IgD-negative memory B cell (primary cell): ENCODE measurements at regions not wholly inside any gene's neighbourhood (a gene's known extent, or its start where the extent isn't known, plus 50 kb on each side); places are given as distances from the start of the nearest gene placed in this dataset.

Source experiments
- H3K27ac Mint-ChIP-seq, 3 donors: one replicate each; pipeline ENCODE4 v1.8.0; 2020 to 2022; ENCODE audit warnings: mild to moderate bottlenecking in 3 of 3, mixed read lengths in 3 of 3, moderate library complexity in 1 of 3
- H3K27me3 Mint-ChIP-seq: one replicate; pipeline ENCODE4 v1.8.0; 2021; ENCODE audit warnings: mixed read lengths
- H3K36me3 Mint-ChIP-seq: one replicate; pipeline ENCODE4 v1.8.0; 2020; ENCODE audit warnings: mild to moderate bottlenecking, mixed read lengths
- H3K4me1 Mint-ChIP-seq, 3 donors: one replicate each; pipeline ENCODE4 v1.8.0; 2020 to 2022; ENCODE audit warnings: mixed read lengths in 3 of 3, mild to moderate bottlenecking in 1 of 3
- H3K4me3 Mint-ChIP-seq, 4 donors: one replicate each; pipeline ENCODE4 v1.8.0; 2020 to 2022; ENCODE audit warnings: mild to moderate bottlenecking in 4 of 4, mixed read lengths in 4 of 4, moderate library complexity in 3 of 4
- H3K9me3 Mint-ChIP-seq, 3 donors: one replicate each; pipeline ENCODE4 v1.8.0; 2020 to 2021; ENCODE audit warnings: mixed read lengths in 3 of 3, mild to moderate bottlenecking in 1 of 3

DNA sequence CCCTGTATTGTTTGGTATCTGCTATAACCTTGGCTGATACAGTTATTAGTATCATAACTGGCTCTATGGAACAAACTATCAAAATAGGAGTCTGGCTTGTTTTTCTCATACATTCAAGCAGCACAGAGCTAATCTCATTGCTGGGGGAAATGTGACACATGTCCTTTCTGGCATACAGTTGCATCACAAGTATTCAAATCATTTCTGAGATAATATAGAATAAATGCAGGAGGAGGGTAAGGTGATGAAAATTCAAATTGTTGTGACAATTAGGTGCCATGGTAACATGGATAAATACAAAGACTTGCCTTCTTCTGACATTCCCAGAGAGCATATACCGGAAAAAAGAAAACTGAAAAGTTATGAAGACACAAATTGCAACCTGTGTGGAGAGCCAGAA lies 2706.8 kb downstream of the ARAP2 start:
- Mint-ChIP-seq H3K27me3 (no peaks in the 10 kb centered on the region), H3K4me1 (no peaks in the 10 kb centered on the region), H3K4me3 (no peak overlapping the region), H3K9me3 (peaks cover 0 to 4% (median 4%) of the 10 kb centered on the region in 3 donors), H3K36me3 (no peaks in the 10 kb centered on the region), H3K27ac (no peak overlapping the region)

DNA sequence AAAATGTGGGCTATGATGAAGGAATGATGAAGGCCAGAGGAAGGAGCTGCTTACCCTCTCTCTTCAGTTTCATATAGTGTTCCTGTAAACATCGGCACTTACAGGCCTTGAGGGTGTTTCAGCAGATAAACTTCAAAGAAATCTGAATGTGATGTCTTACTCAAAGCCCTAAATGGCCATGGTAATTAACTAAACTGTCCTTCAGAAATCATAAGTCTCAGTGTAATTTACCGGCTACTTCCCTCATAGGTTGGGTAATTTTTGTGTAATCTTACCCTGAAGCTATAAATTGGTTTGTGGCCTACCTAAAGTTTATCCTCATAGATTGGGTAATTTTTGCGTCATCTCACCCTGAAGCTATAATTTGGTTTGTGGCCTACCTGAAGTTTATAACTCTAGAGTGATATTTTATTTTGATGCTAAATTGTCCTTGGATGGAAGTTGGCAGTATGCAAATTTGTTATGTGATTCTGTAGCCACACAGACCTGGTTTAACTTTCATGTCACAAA lies 2700.3 kb downstream of the ARAP2 start:
- no peaks in the 10 kb centered on the region for H3K27me3 Mint-ChIP-seq
- H3K9me3 Mint-ChIP-seq, result peaks cover 4 to 17% (median 9%) of the 10 kb centered on the region in 3 donors

DNA sequence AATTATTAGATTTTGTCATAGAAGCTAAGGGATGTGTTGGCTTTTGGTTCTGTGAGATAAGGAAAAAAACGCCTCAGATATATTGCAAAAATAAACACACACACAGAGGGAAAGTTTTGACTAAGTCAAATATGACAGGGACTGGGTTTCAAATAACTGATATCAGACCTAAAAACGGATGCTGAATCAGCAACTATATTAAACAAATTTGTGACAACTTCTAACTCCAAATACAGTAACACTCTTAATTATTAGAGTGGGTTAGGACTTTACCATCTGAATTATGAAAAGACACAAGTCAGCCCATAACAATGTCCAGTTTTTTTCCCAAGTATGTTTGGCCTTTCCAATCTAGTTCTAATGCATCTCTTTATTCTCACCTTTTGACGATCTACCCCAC lies 2693.1 kb downstream of the ARAP2 start:
- no peaks in the 10 kb centered on the region for H3K4me1 Mint-ChIP-seq
- no peak overlapping the region for H3K4me3 Mint-ChIP-seq
- H3K27me3 Mint-ChIP-seq, result no peaks in the 10 kb centered on the region

More for the DNA sequence above, 2700.3 kb downstream of the ARAP2 start:
- Mint-ChIP-seq H3K4me3 (no peak overlapping the region), H3K27ac (no peak overlapping the region), H3K4me1 (no peaks in the 10 kb centered on the region), H3K36me3 (no peaks in the 10 kb centered on the region)

DNA sequence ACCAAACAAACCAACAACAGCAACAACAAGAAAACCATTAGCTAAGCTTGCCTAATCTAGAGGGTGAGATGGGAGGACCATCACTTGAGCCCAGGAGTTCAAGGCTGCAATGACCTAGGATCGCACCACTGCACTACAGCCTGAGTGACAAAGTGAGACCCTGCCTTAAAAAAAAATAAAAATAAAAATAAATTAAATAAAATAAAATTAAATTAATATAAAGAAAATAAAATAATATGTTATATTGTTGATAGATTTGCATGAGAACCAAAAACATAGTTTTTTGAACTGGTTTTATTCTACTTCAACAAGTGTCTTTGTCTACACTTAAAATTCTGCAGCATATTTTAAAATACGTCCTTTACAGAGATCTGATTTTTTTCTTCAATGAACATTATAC lies 2683.1 kb downstream of the ARAP2 start:
- Mint-ChIP-seq H3K9me3 (peaks cover 4 to 6% (median 4%) of the 10 kb centered on the region in 3 donors), H3K27me3 (no peaks in the 10 kb centered on the region), H3K36me3 (no peaks in the 10 kb centered on the region), H3K27ac (no peak overlapping the region), H3K4me1 (no peaks in the 10 kb centered on the region), H3K4me3 (no peak overlapping the region)

More for the DNA sequence above, 2693.1 kb downstream of the ARAP2 start:
- Mint-ChIP-seq H3K27ac (no peak overlapping the region), H3K36me3 (no peaks in the 10 kb centered on the region), H3K9me3 (peaks cover 7 to 28% (median 8%) of the 10 kb centered on the region in 3 donors)

DNA sequence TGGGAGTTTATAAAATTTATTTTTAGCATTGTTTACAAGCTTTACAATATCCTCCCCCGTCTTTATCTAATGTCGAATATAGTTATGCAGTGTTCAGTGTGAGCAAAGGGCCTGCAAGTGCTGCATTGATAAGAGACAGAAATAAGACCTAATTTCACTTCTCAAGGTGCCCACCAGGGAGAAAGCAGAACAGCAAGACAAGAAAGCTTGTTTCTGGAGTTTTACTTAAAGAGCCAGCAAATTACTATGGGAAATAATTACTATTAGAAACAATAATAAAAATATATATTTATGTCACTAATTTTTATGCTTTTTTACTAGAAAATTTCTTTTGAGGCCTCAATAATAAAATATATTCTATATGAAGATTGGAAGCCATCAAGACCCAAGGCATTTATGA lies 2677.7 kb downstream of the ARAP2 start:
- no peaks in the 10 kb centered on the region for H3K4me1 Mint-ChIP-seq

DNA sequence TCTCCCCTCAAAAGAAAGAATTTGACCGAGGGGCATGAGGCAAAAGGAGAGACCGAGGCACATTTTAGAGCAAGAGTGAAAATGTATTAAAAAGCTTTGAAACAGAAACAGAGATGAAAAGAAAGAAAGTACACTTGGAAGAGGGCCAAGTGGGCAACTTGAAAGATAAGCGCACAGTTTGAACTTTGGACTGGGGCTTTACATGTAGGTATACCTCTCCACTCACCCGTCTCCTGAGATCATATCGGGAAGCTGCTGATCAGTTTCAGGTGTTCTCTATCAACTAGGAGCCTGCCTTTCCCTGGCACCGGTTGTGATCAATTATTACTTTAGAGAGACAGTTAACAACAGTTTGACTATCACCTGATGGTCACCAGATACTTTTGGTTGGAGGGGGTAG lies 2666.5 kb downstream of the ARAP2 start:
- H3K27me3 Mint-ChIP-seq, result no peaks in the 10 kb centered on the region
- peaks cover 0 to 10% (median 2%) of the 10 kb centered on the region in 3 donors for H3K9me3 Mint-ChIP-seq
- H3K27ac Mint-ChIP-seq, result no peak overlapping the region
- no peaks in the 10 kb centered on the region for H3K4me1 Mint-ChIP-seq
- no peak overlapping the region for H3K4me3 Mint-ChIP-seq
- no peaks in the 10 kb centered on the region for H3K36me3 Mint-ChIP-seq

More for the DNA sequence above, 2677.7 kb downstream of the ARAP2 start:
- H3K9me3 Mint-ChIP-seq, result peaks cover 2 to 6% (median 4%) of the 10 kb centered on the region in 3 donors
- H3K36me3 Mint-ChIP-seq, result no peaks in the 10 kb centered on the region
- H3K4me3 Mint-ChIP-seq, result no peak overlapping the region
- H3K27ac Mint-ChIP-seq, result no peak overlapping the region
- no peaks in the 10 kb centered on the region for H3K27me3 Mint-ChIP-seq

DNA sequence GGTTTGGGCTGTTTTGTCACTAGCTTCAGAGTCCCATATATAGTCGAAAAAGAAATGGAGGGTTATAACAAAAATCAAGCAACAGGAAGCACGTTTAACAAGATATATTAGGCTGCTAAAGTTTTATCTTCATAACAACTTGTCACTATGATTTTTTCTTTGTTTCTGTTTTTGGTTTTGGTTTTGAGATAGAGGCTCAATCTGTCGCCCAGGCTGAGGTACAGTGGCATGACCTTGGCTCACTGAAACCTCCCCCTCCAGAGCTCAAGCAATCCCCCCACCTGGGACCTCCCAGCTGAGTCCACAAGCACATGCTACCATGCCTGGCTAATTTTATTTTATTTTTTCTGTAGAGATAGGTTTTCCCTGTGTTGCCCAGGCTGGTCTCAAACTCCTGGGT lies 2664.4 kb downstream of the ARAP2 start:
- H3K4me3 Mint-ChIP-seq, result no peak overlapping the region
- H3K27ac Mint-ChIP-seq, result no peak overlapping the region
- H3K4me1 Mint-ChIP-seq, result no peaks in the 10 kb centered on the region
- H3K27me3 Mint-ChIP-seq, result no peaks in the 10 kb centered on the region
- peaks cover 0 to 10% (median 2%) of the 10 kb centered on the region in 3 donors for H3K9me3 Mint-ChIP-seq
- H3K36me3 Mint-ChIP-seq, result no peaks in the 10 kb centered on the region

DNA sequence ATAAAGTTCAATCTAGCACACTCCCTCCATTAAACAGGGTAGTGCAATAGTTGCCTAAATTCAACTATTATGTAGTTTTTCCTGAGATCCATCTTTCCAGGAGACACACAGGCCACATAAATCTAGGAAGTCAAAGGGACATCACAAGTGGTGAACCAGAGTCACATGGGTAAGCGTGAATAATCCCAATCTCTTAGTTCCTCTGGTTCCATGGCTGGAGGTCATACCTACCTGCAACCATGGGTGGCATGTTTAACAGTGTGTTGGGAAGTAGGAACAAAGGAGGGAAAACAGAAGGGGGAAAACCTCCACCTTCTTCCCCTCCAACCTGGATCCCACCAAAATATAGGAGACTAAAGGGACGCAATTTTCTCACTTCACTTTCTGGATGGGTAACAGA lies 2651.6 kb downstream of the ARAP2 start:
- Mint-ChIP-seq H3K4me1 (no peaks in the 10 kb centered on the region), H3K9me3 (peaks cover 2 to 43% (median 10%) of the 10 kb centered on the region in 3 donors), H3K27ac (no peak overlapping the region), H3K36me3 (no peaks in the 10 kb centered on the region), H3K27me3 (no peaks in the 10 kb centered on the region), H3K4me3 (no peak overlapping the region)

DNA sequence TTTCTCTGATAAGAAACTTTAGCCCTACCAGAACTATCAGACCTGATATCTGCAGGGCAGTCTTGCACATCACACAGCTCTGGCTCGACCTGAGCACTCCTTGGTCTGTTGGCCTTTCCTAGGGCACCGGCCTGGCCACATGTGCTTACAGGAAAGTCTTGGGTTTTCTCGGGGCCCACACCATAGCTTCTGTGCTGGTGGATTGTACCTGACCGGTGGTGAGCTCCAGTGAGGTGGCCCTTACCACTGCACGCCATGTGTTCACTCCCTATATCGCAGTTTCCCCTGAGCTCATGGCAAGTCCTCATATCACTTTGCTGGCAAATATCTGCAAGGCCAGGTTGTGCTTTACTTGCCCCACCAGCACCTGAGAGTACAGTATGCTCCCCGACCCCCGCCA lies 2637.4 kb downstream of the ARAP2 start:
- Mint-ChIP-seq H3K36me3 (no peaks in the 10 kb centered on the region), H3K4me3 (no peak overlapping the region), H3K27me3 (no peaks in the 10 kb centered on the region), H3K27ac (no peak overlapping the region), H3K4me1 (no peaks in the 10 kb centered on the region), H3K9me3 (peaks cover 5 to 27% (median 7%) of the 10 kb centered on the region in 3 donors)

DNA sequence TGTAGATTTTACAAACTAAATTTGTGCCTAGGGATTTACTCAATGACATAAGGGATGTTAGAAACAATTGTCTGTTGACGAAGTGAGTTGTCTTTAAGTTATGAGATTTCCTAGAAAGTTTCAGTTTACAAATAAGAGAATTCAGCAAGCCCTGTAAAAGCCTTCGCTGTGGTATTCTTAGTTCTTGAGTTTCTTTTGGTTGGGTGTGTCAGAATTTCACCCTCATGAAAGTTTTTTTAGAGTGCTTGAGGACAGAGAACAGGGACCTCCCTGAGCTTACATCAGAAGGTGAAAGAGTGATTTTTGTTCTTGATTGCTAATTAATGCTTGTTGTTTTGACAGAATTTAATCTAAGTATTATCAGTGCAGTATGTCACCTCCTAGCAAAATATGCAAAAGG lies 2628.2 kb downstream of the ARAP2 start:
- Mint-ChIP-seq H3K4me1 (no peaks in the 10 kb centered on the region), H3K27ac (no peak overlapping the region), H3K36me3 (peaks cover 5% of the 10 kb centered on the region), H3K4me3 (no peak overlapping the region), H3K9me3 (peaks cover 0 to 4% (median 2%) of the 10 kb centered on the region in 3 donors), H3K27me3 (no peaks in the 10 kb centered on the region)

DNA sequence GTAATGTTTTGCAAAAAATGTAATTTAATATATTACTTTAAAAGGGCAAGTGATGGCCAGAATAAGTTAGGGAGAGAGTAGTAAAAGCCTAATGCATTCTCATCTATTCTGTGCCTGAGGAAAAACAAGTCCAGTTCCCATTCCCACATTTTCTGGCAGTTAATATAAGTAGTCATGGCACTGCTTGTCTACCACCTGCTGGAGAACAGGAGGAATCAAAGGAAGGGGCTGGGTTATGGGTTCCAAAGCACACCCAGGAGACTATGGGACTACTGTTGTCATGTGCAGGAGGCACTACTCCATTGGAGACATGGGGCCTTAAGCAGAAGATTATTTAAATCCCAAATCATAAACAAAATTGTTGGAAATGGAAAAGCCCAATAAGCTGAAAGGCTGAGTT lies 2618.6 kb downstream of the ARAP2 start:
- Mint-ChIP-seq H3K9me3 (peaks cover under 1 to 12% (median 2%) of the 10 kb centered on the region in 3 donors), H3K4me3 (no peak overlapping the region), H3K4me1 (no peaks in the 10 kb centered on the region), H3K36me3 (no peaks in the 10 kb centered on the region), H3K27me3 (no peaks in the 10 kb centered on the region), H3K27ac (no peak overlapping the region)

DNA sequence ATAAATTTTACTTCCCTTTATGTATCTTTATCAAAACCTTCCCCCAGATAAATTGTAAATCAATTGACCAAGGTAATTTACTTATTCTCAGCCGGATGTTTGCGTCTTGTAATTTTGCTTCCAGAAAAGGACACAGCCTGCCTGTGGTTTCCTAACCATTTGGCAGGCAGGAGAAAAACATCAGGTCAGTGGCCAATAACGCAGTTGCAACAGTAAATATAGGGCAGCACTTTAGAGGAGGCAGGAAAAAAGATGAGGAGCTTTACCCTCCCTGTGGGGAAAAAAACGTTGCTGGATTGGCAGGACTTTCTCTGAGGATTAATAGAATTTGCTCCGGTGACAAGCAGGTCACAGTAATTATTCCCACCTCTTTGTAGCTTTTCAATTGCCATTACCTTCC lies 2618.1 kb downstream of the ARAP2 start:
- H3K27ac Mint-ChIP-seq, result no peak overlapping the region

DNA sequence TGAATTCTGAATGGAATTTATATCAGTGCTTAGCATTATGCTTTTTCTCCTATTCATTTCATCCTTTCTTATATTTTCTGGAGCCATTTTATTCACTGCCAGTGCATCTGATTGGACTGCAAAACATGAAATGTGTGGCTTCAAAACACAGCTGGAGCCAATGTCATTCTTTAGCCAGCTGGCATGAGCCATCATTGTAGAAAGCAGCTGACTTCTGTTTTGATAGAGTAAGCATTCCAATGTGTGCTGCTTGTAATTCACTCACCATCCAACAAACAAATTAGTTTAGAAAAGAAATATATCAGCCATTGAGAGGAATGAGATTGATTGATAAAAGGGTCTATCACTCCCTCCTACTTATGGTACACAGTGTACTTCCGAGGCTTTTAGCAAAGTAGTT lies 2616.0 kb downstream of the ARAP2 start:
- Mint-ChIP-seq H3K27me3 (no peaks in the 10 kb centered on the region), H3K27ac (no peak overlapping the region), H3K4me3 (no peak overlapping the region), H3K4me1 (no peaks in the 10 kb centered on the region), H3K9me3 (peaks cover 2 to 22% (median 5%) of the 10 kb centered on the region in 3 donors), H3K36me3 (no peaks in the 10 kb centered on the region)

More for the DNA sequence above, 2618.1 kb downstream of the ARAP2 start:
- H3K4me1 Mint-ChIP-seq, result no peaks in the 10 kb centered on the region
- no peak overlapping the region for H3K4me3 Mint-ChIP-seq
- H3K27me3 Mint-ChIP-seq, result no peaks in the 10 kb centered on the region
- peaks cover 2 to 12% (median 2%) of the 10 kb centered on the region in 3 donors for H3K9me3 Mint-ChIP-seq
- no peaks in the 10 kb centered on the region for H3K36me3 Mint-ChIP-seq

DNA sequence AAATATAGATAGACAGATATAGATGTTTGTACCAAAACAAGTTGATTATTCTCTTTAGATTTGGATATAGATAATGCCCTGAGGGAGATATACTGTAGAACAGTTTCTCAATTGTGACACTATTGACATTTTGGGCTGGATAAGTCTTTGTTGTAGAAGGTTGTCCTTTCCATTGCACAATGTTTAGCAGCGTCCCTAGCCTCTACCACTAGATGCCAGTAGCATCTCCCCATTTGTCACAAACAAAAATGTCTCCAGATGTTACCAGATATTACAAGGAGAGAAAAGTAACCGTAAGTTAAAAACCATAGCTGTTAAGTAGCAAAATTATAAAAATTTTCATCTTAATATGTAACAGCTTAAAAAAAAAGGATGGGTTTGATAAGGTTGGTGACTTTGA lies 2595.3 kb downstream of the ARAP2 start:
- Mint-ChIP-seq H3K27me3 (no peaks in the 10 kb centered on the region), H3K9me3 (peaks cover 0 to 16% (median 4%) of the 10 kb centered on the region in 3 donors), H3K4me3 (no peak overlapping the region), H3K36me3 (no peaks in the 10 kb centered on the region), H3K4me1 (no peaks in the 10 kb centered on the region), H3K27ac (no peak overlapping the region)

DNA sequence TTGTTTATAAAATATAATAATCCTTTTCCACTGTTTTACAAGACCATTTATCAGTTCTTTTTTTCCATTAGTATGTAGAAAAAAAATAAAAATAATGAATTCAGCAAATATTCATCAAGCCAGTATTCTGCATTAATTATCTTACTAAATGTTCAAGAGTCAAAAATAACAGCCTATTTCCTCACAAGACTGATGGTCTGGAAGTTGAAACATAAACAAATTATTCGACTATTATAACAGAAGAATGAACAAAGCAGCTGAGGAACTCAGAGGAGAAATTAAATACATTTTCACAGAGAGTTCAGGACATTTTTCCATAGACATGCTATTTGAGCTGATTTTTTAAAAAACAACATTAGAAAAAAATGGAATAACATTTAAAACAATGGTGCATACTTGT lies 2594.8 kb downstream of the ARAP2 start:
- Mint-ChIP-seq H3K9me3 (peaks cover 0 to 15% (median 4%) of the 10 kb centered on the region in 3 donors), H3K27ac (no peak overlapping the region), H3K27me3 (no peaks in the 10 kb centered on the region), H3K36me3 (no peaks in the 10 kb centered on the region), H3K4me1 (no peaks in the 10 kb centered on the region), H3K4me3 (no peak overlapping the region)

DNA sequence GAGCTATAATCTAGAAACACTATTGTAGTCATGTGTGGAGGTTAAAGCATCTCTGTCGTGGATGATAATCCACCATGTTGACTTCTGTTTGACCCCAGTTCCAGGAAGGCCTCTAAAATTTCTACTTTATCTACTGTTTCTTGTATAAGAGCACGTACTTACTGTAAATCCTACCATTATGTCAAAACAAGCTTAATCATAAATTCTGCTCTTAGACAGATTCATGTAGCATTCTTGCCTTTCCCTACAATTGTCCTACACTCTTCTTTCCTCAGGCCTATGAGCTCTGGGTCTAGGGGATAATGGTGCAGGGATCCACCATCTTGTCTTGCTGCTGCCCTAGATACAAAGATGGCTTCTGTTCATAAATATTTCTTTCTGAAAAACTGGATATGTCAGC lies 2594.3 kb downstream of the ARAP2 start:
- no peaks in the 10 kb centered on the region for H3K36me3 Mint-ChIP-seq
- H3K4me1 Mint-ChIP-seq, result no peaks in the 10 kb centered on the region
- H3K27me3 Mint-ChIP-seq, result no peaks in the 10 kb centered on the region
- peaks cover 0 to 15% (median 4%) of the 10 kb centered on the region in 3 donors for H3K9me3 Mint-ChIP-seq
- no peak overlapping the region for H3K4me3 Mint-ChIP-seq
- H3K27ac Mint-ChIP-seq, result no peak overlapping the region
